Activated B cell treated with CpG ODN at 0.5 μM for 24 hours (primary cell): ENCODE measurements at regions not wholly inside any gene's neighbourhood (a gene's known extent, or its start where the extent isn't known, plus 50 kb on each side); places are given as distances from the start of the nearest gene placed in this dataset.

Experiments used
- ATAC-seq: fragments of 200-7000 bp; cut with Tn5 transposase; one replicate; pipeline ENCODE4 v1.10.0; 2021; ENCODE audit warnings: low read depth, mild to moderate bottlenecking, moderate library complexity
- CTCF ChIA-PET: fragments of 350-600 bp; sonication (Branson Sonifier 250); formaldehyde crosslinking; loops from one replicate; lab custom pipeline; 2021; ENCODE audit warnings: antibody characterized with exemption; lab: Charles Lee
- POLR2A ChIA-PET: fragments of 350-600 bp; sonication (Branson Sonifier 250); formaldehyde crosslinking; loops from one replicate; lab custom pipeline; 2021; ENCODE audit warnings: antibody characterized with exemption; lab: Charles Lee
- DNase-seq: peaks from one replicate; pipeline ENCODE4 v3.0.0; 2022
- H3K27ac Mint-ChIP-seq: one replicate; pipeline ENCODE4 v1.8.0; 2020; ENCODE audit warnings: mixed read lengths
- H3K27me3 Mint-ChIP-seq: one replicate; pipeline ENCODE4 v1.8.0; 2021; ENCODE audit warnings: mixed read lengths
- H3K36me3 Mint-ChIP-seq: one replicate; pipeline ENCODE4 v1.8.0; 2021; ENCODE audit warnings: low read depth, mixed read lengths
- H3K4me1 Mint-ChIP-seq: one replicate; pipeline ENCODE4 v1.8.0; 2021; ENCODE audit warnings: mixed read lengths
- H3K4me3 Mint-ChIP-seq: one replicate; pipeline ENCODE4 v1.8.0; 2020; ENCODE audit warnings: mild to moderate bottlenecking, mixed read lengths
- H3K9me3 Mint-ChIP-seq: one replicate; pipeline ENCODE4 v1.8.0; 2020; ENCODE audit warnings: mixed read lengths
- intact Hi-C: fragments of 100-400 bp; cut with micrococcal nuclease; formaldehyde crosslinking; loops from one replicate; pipeline ENCODE4 v1.15.1; 2024
- TF ChIP-seq, protein P1 (sequence below): fragments of 200-600 bp; IDR thresholded peaks from one replicate; pipeline ENCODE4 v1.8.0; 2022; ENCODE audit warnings: antibody characterized with exemption, mild to moderate bottlenecking

GRCh38 chr7:117986645-117987269, 113.5 kb upstream of the CTTNBP2 start:
- ChIA-PET POLR2A (no interaction called here), CTCF (no interaction called here)
- no peaks in the 10 kb centered on the region for H3K27me3 Mint-ChIP-seq
- H3K9me3 Mint-ChIP-seq: no peaks in the 10 kb centered on the region
- intact Hi-C loops: no loop called here
- no peak overlapping the region for H3K27ac Mint-ChIP-seq
- no peaks in the 10 kb centered on the region for H3K36me3 Mint-ChIP-seq
- TF ChIP-seq, protein P1, sequence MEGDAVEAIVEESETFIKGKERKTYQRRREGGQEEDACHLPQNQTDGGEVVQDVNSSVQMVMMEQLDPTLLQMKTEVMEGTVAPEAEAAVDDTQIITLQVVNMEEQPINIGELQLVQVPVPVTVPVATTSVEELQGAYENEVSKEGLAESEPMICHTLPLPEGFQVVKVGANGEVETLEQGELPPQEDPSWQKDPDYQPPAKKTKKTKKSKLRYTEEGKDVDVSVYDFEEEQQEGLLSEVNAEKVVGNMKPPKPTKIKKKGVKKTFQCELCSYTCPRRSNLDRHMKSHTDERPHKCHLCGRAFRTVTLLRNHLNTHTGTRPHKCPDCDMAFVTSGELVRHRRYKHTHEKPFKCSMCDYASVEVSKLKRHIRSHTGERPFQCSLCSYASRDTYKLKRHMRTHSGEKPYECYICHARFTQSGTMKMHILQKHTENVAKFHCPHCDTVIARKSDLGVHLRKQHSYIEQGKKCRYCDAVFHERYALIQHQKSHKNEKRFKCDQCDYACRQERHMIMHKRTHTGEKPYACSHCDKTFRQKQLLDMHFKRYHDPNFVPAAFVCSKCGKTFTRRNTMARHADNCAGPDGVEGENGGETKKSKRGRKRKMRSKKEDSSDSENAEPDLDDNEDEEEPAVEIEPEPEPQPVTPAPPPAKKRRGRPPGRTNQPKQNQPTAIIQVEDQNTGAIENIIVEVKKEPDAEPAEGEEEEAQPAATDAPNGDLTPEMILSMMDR: no peak
- no peaks in the 10 kb centered on the region for H3K4me1 Mint-ChIP-seq
- DNase-seq (no peak), ATAC-seq (no peak)
- H3K4me3 Mint-ChIP-seq: no peak overlapping the region

DNA sequence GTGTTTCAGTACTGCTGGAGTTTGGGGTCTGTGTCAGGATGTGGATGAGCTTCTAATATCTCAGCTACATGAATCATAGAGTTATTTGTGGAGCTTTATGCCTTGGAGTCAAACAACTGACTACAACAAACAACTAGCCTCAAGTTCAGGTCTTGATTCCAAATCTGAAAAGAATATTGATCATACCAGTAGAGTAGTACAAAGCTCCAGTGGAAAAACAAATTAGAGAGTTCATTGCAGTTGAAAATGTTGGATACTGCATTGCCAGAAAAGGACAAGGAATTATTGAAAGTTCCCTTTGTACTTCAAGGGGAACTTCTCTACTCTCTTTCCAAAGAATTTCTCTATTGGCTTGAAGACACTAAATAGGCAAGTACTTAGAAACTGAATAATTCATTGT, 117.6 kb upstream of the CTTNBP2 start:
- H3K27ac Mint-ChIP-seq: no peak overlapping the region
- CTCF ChIA-PET: no interaction called here
- ATAC-seq: no peak
- peaks cover 4% of the 10 kb centered on the region for H3K4me1 Mint-ChIP-seq
- POLR2A ChIA-PET: no interaction called here
- DNase-seq: no peak
- no peaks in the 10 kb centered on the region for H3K36me3 Mint-ChIP-seq
- intact Hi-C loops: no loop called here
- TF ChIP-seq, protein P1: no peak
- no peaks in the 10 kb centered on the region for H3K9me3 Mint-ChIP-seq
- no peaks in the 10 kb centered on the region for H3K27me3 Mint-ChIP-seq
- H3K4me3 Mint-ChIP-seq: no peak overlapping the region

DNA sequence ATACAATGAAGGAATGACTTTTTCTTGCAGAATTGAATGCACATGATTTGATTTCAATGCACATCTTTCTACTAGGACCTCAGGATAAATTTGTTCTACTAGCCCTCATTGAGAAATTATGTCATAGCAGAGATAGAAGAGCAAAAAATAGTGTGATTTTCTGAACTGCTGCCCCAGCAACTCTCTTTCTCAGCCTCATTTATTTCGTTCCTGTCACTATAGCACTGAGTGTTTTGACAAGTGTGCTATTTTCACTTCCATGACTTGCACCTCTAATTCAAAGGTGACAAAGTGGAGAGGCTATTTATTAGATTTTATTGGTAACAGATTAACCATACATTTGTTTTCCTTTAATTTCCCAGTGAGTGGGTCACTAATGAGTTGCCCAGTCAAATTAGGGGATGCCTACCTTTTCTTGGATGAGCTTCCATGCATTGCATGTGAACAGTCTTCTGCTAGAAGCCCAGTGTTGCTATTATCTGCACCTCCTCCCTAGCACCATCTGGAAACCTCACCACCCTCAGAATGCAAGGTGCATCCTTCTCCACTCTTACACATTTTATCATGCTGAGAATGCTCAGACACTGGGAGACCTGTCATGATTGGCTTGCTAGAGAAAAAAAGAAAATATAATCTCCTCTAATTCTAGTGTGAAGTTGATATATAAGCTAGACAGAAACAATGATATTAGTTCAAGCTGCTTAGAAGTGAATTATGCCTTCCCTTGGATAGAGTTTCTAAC, 119.6 kb upstream of the CTTNBP2 start:
- peaks cover 8% of the 10 kb centered on the region for H3K4me1 Mint-ChIP-seq
- intact Hi-C loops: no loop called here
- no peak overlapping the region for H3K4me3 Mint-ChIP-seq
- no peaks in the 10 kb centered on the region for H3K36me3 Mint-ChIP-seq
- POLR2A ChIA-PET: no interaction called here
- CTCF ChIA-PET: no interaction called here
- H3K9me3 Mint-ChIP-seq: no peaks in the 10 kb centered on the region
- H3K27ac Mint-ChIP-seq: no peak overlapping the region
- no peak for ATAC-seq
- no peak for DNase-seq
- TF ChIP-seq, protein P1: no peak
- no peaks in the 10 kb centered on the region for H3K27me3 Mint-ChIP-seq

GRCh38 chr7:117993377-117994003, 120.2 kb upstream of the CTTNBP2 start:
- Mint-ChIP-seq H3K9me3 (no peaks in the 10 kb centered on the region), H3K27me3 (no peaks in the 10 kb centered on the region), H3K4me1 (peaks cover 8% of the 10 kb centered on the region), H3K4me3 (no peak overlapping the region), H3K27ac (no peak overlapping the region), H3K36me3 (no peaks in the 10 kb centered on the region)
- TF ChIP-seq, protein P1: no peak
- ChIA-PET POLR2A (no interaction called here), CTCF (no interaction called here)
- intact Hi-C loops: no loop called here
- ATAC-seq: peak; percentile 40
- no peak for DNase-seq
